HCT116 (cell line): ENCODE measurements at regions not wholly inside any gene's neighbourhood (a gene's known extent, or its start where the extent isn't known, plus 50 kb on each side); places are given as distances from the start of the nearest gene placed in this dataset.

ENCODE experiments used
- ATAC-seq: fragments of 200-7000 bp; cut with Tn5 transposase; 2 replicates; pipeline ENCODE4 v1.9.1; 2020; ENCODE audit warnings: mild to moderate bottlenecking, moderate library complexity
- BruUV-seq: library from RNA; stranded (reverse); fragments of 400-500 nt; replicated peaks from 2 replicates; lab custom pipeline; 2021; lab: Mats Ljungman, UMichigan
- CTCF ChIA-PET: fragments of 300-600 bp; sonication (Branson Sonifier 250); formaldehyde crosslinking; loops from one replicate; lab custom pipeline; 2021; ENCODE audit warnings: antibody characterized with exemption; lab: Charles Lee
- POLR2A ChIA-PET: fragments of 300-600, 350-600 bp; sonication (Branson Sonifier 250); formaldehyde crosslinking; loops from one replicate; lab custom pipeline; 2021; ENCODE audit warnings: antibody characterized with exemption; lab: Charles Lee
- RAD21 ChIA-PET, 2 experiments: fragments of 300-600 bp; sonication (Branson Sonifier 250); formaldehyde crosslinking; loops; one replicate each; lab custom pipeline; 2023; ENCODE audit warnings: low total read pairs in 2 of 2; ENCODE audit not compliant: uncharacterized antibody in 2 of 2, unreplicated experiment in 2 of 2, low non-redundant PET in 1 of 2; lab: Charles Lee
- DNase-seq: peaks from one replicate; pipeline ENCODE4 v3.0.0-alpha.2; 2010; ENCODE audit warnings: low read depth, low spot score
- H2AFZ ChIP-seq: fragments of 200-600 bp; shearing (Covaris generic), sonication (generic); 2 replicates; pipeline ENCODE4 v1.6.1; 2017; ENCODE audit warnings: low read depth, mixed run types, mixed read lengths, antibody characterized with exemption, low read length; ENCODE audit not compliant: poor library complexity, severe bottlenecking
- H3K27ac ChIP-seq: 2 replicates; pipeline ENCODE4 v1.5.1; 2012; ENCODE audit warnings: low read depth, low read length
- H3K27me3 ChIP-seq: fragments of 200-600 bp; sonication (generic); 2 replicates; pipeline ENCODE4 v1.6.1; 2016; ENCODE audit warnings: mixed run types, low read length, mixed read lengths; ENCODE audit not compliant: insufficient read depth
- H3K36me3 ChIP-seq, 2 experiments: fragments of 200-500 bp in 1 of 2; fragments of 200-600 bp in 1 of 2; sonication (Bioruptor generic) in 1 of 2; sonication (generic) in 1 of 2; 2 replicates each; pipeline versions ENCODE4 v1.5.1 to v1.6.1; 2014 to 2016; ENCODE audit warnings: low read length in 2 of 2, inconsistent platforms in 1 of 2, mixed read lengths in 1 of 2, mixed run types in 1 of 2; ENCODE audit not compliant: insufficient read depth in 2 of 2, control insufficient read depth in 1 of 2
- H3K4me1 ChIP-seq, 2 experiments: fragments of 200-600 bp in 1 of 2; sonication (generic) in 1 of 2; 2 replicates each; pipeline versions ENCODE4 v1.5.1 to v1.6.1; 2012 to 2017; ENCODE audit warnings: low read length in 2 of 2, inconsistent platforms in 1 of 2, mild to moderate bottlenecking in 1 of 2, mixed read lengths in 1 of 2, mixed run types in 1 of 2, moderate library complexity in 1 of 2; ENCODE audit not compliant: insufficient read depth in 2 of 2, control insufficient read depth in 1 of 2
- H3K4me2 ChIP-seq: fragments of 200-600 bp; sonication (generic); 2 replicates; pipeline ENCODE4 v1.6.1; 2017; ENCODE audit warnings: mixed run types, low read length, mixed read lengths
- H3K4me3 ChIP-seq, 2 experiments: fragments of 200-600 bp in 1 of 2; sonication (generic) in 1 of 2; replicated peaks in 1 of 2; 2 replicates each; pipeline ENCODE4 v1.5.1; 2011 to 2016; ENCODE audit warnings: low read length in 2 of 2, control low read depth in 1 of 2, low read depth in 1 of 2, mild to moderate bottlenecking in 1 of 2, mixed read lengths in 1 of 2, mixed run types in 1 of 2
- H3K79me2 ChIP-seq: fragments of 200-600 bp; sonication (generic); 2 replicates; pipeline ENCODE4 v1.6.1; 2017; ENCODE audit warnings: mild to moderate bottlenecking, mixed run types, low read length, moderate library complexity, mixed read lengths; ENCODE audit not compliant: insufficient read depth
- H3K9ac ChIP-seq: fragments of 200-600 bp; sonication (generic); 2 replicates; pipeline ENCODE4 v1.6.1; 2016; ENCODE audit warnings: low read length, mixed read lengths
- H3K9me2 ChIP-seq: fragments of 200-600 bp; sonication (generic), shearing (Covaris generic); 2 replicates; pipeline ENCODE4 v1.6.1; 2017; ENCODE audit warnings: mixed run types, mild to moderate bottlenecking, moderate library complexity; ENCODE audit not compliant: insufficient read depth
- H3K9me3 ChIP-seq, 2 experiments: fragments of 200-500 bp in 1 of 2; fragments of 200-600 bp in 1 of 2; sonication (Bioruptor generic) in 1 of 2; sonication (generic) in 1 of 2; 2 replicates each; pipeline ENCODE4 v1.6.1; 2014 to 2017; ENCODE audit warnings: low read length in 2 of 2, mixed read lengths in 2 of 2, inconsistent platforms in 1 of 2, low read depth in 1 of 2, mild to moderate bottlenecking in 1 of 2, mixed run types in 1 of 2, moderate library complexity in 1 of 2; ENCODE audit not compliant: control insufficient read depth in 1 of 2, insufficient read depth in 1 of 2
- H4K20me1 ChIP-seq: fragments of 200-600 bp; sonication (generic), shearing (Covaris generic); 2 replicates; pipeline ENCODE4 v1.6.1; 2017; ENCODE audit warnings: mixed run types, mild to moderate bottlenecking, moderate library complexity; ENCODE audit not compliant: insufficient read depth
- ATF3 ChIP-seq: IDR thresholded peaks from 2 replicates; pipeline ENCODE4 v1.6.1; 2012
- CBX3 ChIP-seq: IDR thresholded peaks from 2 replicates; pipeline ENCODE4 v1.6.1; 2012; ENCODE audit warnings: low read depth
- EGR1 ChIP-seq: IDR thresholded peaks from 2 replicates; pipeline ENCODE4 v1.6.1; 2012; ENCODE audit warnings: low read depth
- ELF1 ChIP-seq: IDR thresholded peaks from 2 replicates; pipeline ENCODE4 v1.6.1; 2012; ENCODE audit warnings: low read depth, borderline replicate concordance
- EZH2 ChIP-seq: fragments of 200-600 bp; sonication (generic); IDR thresholded peaks from 2 replicates; pipeline ENCODE4 v1.6.1; 2017; ENCODE audit warnings: antibody characterized with exemption, mixed run types
- EZH2phosphoT487 ChIP-seq: fragments of 200-600 bp; IDR thresholded peaks from 2 replicates; pipeline ENCODE4 v1.6.1; 2018; ENCODE audit warnings: antibody characterized with exemption, borderline replicate concordance
- JUND ChIP-seq: IDR thresholded peaks from 2 replicates; pipeline ENCODE4 v1.6.1; 2012
- MAX ChIP-seq: IDR thresholded peaks from 2 replicates; pipeline ENCODE4 v1.6.1; 2012
- POLR2A ChIP-seq: IDR thresholded peaks from 2 replicates; pipeline ENCODE4 v1.7.0; 2011; ENCODE audit warnings: borderline replicate concordance; ENCODE audit not compliant: insufficient read depth, insufficient read length; ENCODE audit errors: extremely low read depth
- POLR2AphosphoS5 ChIP-seq: IDR thresholded peaks from 2 replicates; pipeline ENCODE4 v1.6.1; 2011; ENCODE audit warnings: mild to moderate bottlenecking, low read depth, low read length, moderate library complexity
- RAD21 ChIP-seq: IDR thresholded peaks from 2 replicates; pipeline ENCODE4 v1.6.1; 2012; ENCODE audit warnings: low read depth, mild to moderate bottlenecking
- SP1 ChIP-seq: IDR thresholded peaks from 2 replicates; pipeline ENCODE4 v1.6.1; 2012; ENCODE audit warnings: low read depth
- SRF ChIP-seq: IDR thresholded peaks from 2 replicates; pipeline ENCODE4 v1.6.1; 2012; ENCODE audit warnings: low read depth
- TCF7L2 ChIP-seq: IDR thresholded peaks from 2 replicates; pipeline ENCODE4 v1.7.0; 2011; ENCODE audit warnings: borderline replicate concordance, inconsistent platforms; ENCODE audit not compliant: insufficient read depth, insufficient read length; ENCODE audit errors: extremely low read depth
- YY1 ChIP-seq: IDR thresholded peaks from 2 replicates; pipeline ENCODE4 v1.6.1; 2011; ENCODE audit warnings: low read length, low read depth, moderate library complexity, mild to moderate bottlenecking; ENCODE audit not compliant: insufficient replicate concordance; ENCODE audit errors: extremely low read depth
- ZFX ChIP-seq: fragments of 450-650 bp; IDR thresholded peaks from 2 replicates; pipeline ENCODE4 v1.6.1; 2017
- ZNF274 ChIP-seq: fragments of 200-500 bp; sonication (Bioruptor generic); IDR thresholded peaks from 2 replicates; pipeline ENCODE4 v1.6.1; 2014; ENCODE audit warnings: mild to moderate bottlenecking, low read depth, low read length, inconsistent platforms
- intact Hi-C: fragments of 100-400 bp; cut with micrococcal nuclease; formaldehyde crosslinking; loops from 2 replicates; pipeline ENCODE4 v1.10.0; 2022
- TF ChIP-seq, protein P1 (sequence below), 3 experiments: fragments of 200-600 bp in 1 of 3; sonication (generic) in 1 of 3; IDR thresholded peaks in 2 of 3; conservative IDR thresholded peaks in 1 of 3; 2 replicates each; pipeline ENCODE4 v1.5.1; 2012 to 2017; ENCODE audit warnings: low read depth in 2 of 3, low read length in 2 of 3, antibody characterized with exemption in 1 of 3, borderline replicate concordance in 1 of 3, control low read depth in 1 of 3, mild to moderate bottlenecking in 1 of 3, mixed read lengths in 1 of 3, mixed run types in 1 of 3, moderate library complexity in 1 of 3; ENCODE audit not compliant: insufficient read depth in 1 of 3
- TF ChIP-seq, protein P2 (sequence below): IDR thresholded peaks from 2 replicates; pipeline ENCODE4 v1.6.1; 2012; ENCODE audit warnings: low read depth

DNA sequence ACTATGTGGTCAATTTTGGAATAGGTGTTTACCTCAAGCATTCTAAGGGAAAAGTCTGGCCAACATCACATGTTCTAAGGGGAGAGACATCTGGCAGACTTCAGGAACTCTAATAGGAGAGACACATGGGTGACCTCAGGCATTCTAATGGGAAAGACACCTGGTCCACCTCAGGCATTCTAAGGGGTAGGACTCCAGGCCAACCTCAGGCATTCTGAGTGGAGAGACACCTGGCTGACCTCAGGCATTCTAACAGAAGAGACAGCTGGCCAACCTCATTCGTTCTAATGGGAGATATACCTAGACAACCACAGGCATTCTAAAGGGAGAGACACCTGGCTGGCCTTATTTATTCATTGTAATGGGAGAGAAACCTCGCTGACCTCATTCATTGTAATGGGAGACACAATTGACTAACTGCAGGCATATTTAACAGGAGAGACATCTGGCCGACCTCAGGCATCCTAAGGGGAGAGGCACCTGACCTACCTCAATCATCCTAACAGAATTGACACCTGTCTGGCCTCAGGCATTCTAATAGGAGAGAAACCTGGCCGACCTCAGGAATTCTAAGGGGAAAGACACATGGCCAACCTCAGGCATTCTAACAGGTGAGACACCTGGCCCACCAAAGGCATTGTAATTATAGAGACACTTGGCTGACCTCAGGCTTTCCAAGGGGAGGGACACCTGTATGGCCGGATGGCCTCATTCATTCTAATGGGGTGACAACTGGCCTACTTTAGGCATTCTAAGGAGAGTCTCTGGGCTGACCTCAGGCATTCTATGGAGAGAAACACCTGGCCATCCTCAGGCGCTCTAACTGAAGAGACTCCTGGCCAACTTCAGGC, 1346.8 kb downstream of the UQCRFS1 start:
- POLR2A ChIA-PET, result no interaction called here

More for the DNA sequence above, 1346.8 kb downstream of the UQCRFS1 start:
- intact Hi-C loops, result no loop called here
- H3K27ac ChIP-seq, result no peak overlapping the region
- no peaks in the 10 kb centered on the region for H3K9me2 ChIP-seq
- BruUV-seq, result no TSS peak
- no peaks in the 10 kb centered on the region for H4K20me1 ChIP-seq
- no peaks in the 10 kb centered on the region for H3K36me3 ChIP-seq
- no peak for ATAC-seq
- no peak for DNase-seq
- H2AFZ ChIP-seq, result no peak overlapping the region
- no peak overlapping the region for H3K9ac ChIP-seq
- H3K4me1 ChIP-seq, result no peaks in the 10 kb centered on the region
- H3K4me2 ChIP-seq, result no peak overlapping the region
- H3K4me3 ChIP-seq, result no peak overlapping the region
- H3K27me3 ChIP-seq, result no peaks in the 10 kb centered on the region
- RAD21 ChIA-PET, result no interaction called here
- peaks cover 0 to 7% of the 10 kb centered on the region in 2 experiments; a peak in 2 of 4 replicates for H3K9me3 ChIP-seq
- H3K79me2 ChIP-seq, result no peaks in the 10 kb centered on the region
- TF ChIP-seq CBX3, result no peak
- no peak for TF ChIP-seq POLR2A
- no peak for TF ChIP-seq POLR2AphosphoS5
- TF ChIP-seq EZH2phosphoT487, result no peak
- TF ChIP-seq ZNF274, result no peak
- TF ChIP-seq SP1, result no peak
- no peak for TF ChIP-seq JUND
- no peak for TF ChIP-seq ZFX
- no peak for TF ChIP-seq SRF
- TF ChIP-seq, protein P1, sequence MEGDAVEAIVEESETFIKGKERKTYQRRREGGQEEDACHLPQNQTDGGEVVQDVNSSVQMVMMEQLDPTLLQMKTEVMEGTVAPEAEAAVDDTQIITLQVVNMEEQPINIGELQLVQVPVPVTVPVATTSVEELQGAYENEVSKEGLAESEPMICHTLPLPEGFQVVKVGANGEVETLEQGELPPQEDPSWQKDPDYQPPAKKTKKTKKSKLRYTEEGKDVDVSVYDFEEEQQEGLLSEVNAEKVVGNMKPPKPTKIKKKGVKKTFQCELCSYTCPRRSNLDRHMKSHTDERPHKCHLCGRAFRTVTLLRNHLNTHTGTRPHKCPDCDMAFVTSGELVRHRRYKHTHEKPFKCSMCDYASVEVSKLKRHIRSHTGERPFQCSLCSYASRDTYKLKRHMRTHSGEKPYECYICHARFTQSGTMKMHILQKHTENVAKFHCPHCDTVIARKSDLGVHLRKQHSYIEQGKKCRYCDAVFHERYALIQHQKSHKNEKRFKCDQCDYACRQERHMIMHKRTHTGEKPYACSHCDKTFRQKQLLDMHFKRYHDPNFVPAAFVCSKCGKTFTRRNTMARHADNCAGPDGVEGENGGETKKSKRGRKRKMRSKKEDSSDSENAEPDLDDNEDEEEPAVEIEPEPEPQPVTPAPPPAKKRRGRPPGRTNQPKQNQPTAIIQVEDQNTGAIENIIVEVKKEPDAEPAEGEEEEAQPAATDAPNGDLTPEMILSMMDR (IDR thresholded peaks at IDR 0.05 in 2 of 3, conservative IDR thresholded peaks at IDR 0.05 in 1 of 3; ENCODE audit: borderline replicate concordance in 1 of 3, insufficient read depth in 1 of 3, low read depth in 2 of 3, low read length in 2 of 3), result no peak
- TF ChIP-seq YY1, result no peak
- no peak for TF ChIP-seq EZH2
- TF ChIP-seq, protein P2, sequence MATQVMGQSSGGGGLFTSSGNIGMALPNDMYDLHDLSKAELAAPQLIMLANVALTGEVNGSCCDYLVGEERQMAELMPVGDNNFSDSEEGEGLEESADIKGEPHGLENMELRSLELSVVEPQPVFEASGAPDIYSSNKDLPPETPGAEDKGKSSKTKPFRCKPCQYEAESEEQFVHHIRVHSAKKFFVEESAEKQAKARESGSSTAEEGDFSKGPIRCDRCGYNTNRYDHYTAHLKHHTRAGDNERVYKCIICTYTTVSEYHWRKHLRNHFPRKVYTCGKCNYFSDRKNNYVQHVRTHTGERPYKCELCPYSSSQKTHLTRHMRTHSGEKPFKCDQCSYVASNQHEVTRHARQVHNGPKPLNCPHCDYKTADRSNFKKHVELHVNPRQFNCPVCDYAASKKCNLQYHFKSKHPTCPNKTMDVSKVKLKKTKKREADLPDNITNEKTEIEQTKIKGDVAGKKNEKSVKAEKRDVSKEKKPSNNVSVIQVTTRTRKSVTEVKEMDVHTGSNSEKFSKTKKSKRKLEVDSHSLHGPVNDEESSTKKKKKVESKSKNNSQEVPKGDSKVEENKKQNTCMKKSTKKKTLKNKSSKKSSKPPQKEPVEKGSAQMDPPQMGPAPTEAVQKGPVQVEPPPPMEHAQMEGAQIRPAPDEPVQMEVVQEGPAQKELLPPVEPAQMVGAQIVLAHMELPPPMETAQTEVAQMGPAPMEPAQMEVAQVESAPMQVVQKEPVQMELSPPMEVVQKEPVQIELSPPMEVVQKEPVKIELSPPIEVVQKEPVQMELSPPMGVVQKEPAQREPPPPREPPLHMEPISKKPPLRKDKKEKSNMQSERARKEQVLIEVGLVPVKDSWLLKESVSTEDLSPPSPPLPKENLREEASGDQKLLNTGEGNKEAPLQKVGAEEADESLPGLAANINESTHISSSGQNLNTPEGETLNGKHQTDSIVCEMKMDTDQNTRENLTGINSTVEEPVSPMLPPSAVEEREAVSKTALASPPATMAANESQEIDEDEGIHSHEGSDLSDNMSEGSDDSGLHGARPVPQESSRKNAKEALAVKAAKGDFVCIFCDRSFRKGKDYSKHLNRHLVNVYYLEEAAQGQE, result no peak
- no peak for TF ChIP-seq ATF3
- no peak for TF ChIP-seq MAX
- TF ChIP-seq RAD21, result no peak
- TF ChIP-seq ELF1, result no peak
- TF ChIP-seq EGR1, result no peak
- no peak for TF ChIP-seq TCF7L2
- TF ChIP-seq, all 23 proteins: peak for 0
- CTCF ChIA-PET, result no interaction called here
